ENCODE measurements at regions not wholly inside any gene's neighbourhood (a gene's known extent, or its start where the extent isn't known, plus 50 kb on each side); places are given as distances from the start of the nearest gene placed in this dataset.

GRCh38 chr5:67623078-67623477, 426.5 kb upstream of the CD180 start:
- H3K79me2 ChIP-seq (ENCODE audit: control insufficient read depth, low read length) = no peaks in the 10 kb centered on the region
- H3K27me3 ChIP-seq (ENCODE audit: control insufficient read depth, low read length) = no peaks in the 10 kb centered on the region
- H3K9me3 ChIP-seq (ENCODE audit: control insufficient read depth, insufficient read depth, low read length) = no peaks in the 10 kb centered on the region
- H3K4me2 ChIP-seq (ENCODE audit: low read length) = no peak overlapping the region
- no peaks in the 10 kb centered on the region for H3F3A ChIP-seq (ENCODE audit: control insufficient read depth, insufficient read depth)
- TF ChIP-seq EZH2phosphoT487 (IDR thresholded peaks at IDR 0.05; ENCODE audit: borderline replicate concordance, low read length) (no peak), CTCF (IDR thresholded peaks at IDR 0.05; ENCODE audit: low read depth, low read length, poor library complexity, severe bottlenecking) (no peak)
- no peaks in the 10 kb centered on the region for H3K4me1 ChIP-seq (ENCODE audit: control insufficient read depth, low read length)
- H3K9me2 ChIP-seq (replicated peaks; ENCODE audit: control insufficient read depth, low read length) = no peaks in the 10 kb centered on the region
- no peaks in the 10 kb centered on the region for H3K36me3 ChIP-seq (ENCODE audit: control insufficient read depth, low read length)
- H3K27ac ChIP-seq (ENCODE audit: low read depth, low read length) = no peak overlapping the region
- no peaks in the 10 kb centered on the region for H4K20me1 ChIP-seq (ENCODE audit: control insufficient read depth, insufficient read depth, low read depth, low read length)
- H3K4me3 ChIP-seq (ENCODE audit: low read length) = no peak overlapping the region

- no peaks in the 10 kb centered on the region for H3K9me2 ChIP-seq (replicated peaks; ENCODE audit: control insufficient read depth, low read length)
- H3K4me3 ChIP-seq (ENCODE audit: low read length) = no peak overlapping the region
Observed at GRCh38 chr5:67620424-67621397, 424.1 kb upstream of the CD180 start.

GRCh38 chr5:67619636-67620035, 423.0 kb upstream of the CD180 start:
- Histone ChIP-seq H3K4me2 (ENCODE audit: low read length) (no peak overlapping the region), H3K79me2 (ENCODE audit: control insufficient read depth, low read length) (no peaks in the 10 kb centered on the region), H3K4me3 (ENCODE audit: low read length) (no peak overlapping the region), H3K9me2 (replicated peaks; ENCODE audit: control insufficient read depth, low read length) (no peaks in the 10 kb centered on the region), H3K27ac (ENCODE audit: low read depth, low read length) (no peak overlapping the region), H3K27me3 (ENCODE audit: control insufficient read depth, low read length) (no peaks in the 10 kb centered on the region), H3K36me3 (ENCODE audit: control insufficient read depth, low read length) (no peaks in the 10 kb centered on the region), H3K9me3 (ENCODE audit: control insufficient read depth, insufficient read depth, low read length) (no peaks in the 10 kb centered on the region), H3K4me1 (ENCODE audit: control insufficient read depth, low read length) (no peaks in the 10 kb centered on the region), H4K20me1 (ENCODE audit: control insufficient read depth, insufficient read depth, low read depth, low read length) (no peaks in the 10 kb centered on the region), H3F3A (ENCODE audit: control insufficient read depth, insufficient read depth) (no peaks in the 10 kb centered on the region)
- TF ChIP-seq EZH2phosphoT487 (IDR thresholded peaks at IDR 0.05; ENCODE audit: borderline replicate concordance, low read length) (no peak), CTCF (IDR thresholded peaks at IDR 0.05; ENCODE audit: low read depth, low read length, poor library complexity, severe bottlenecking) (no peak)

More at GRCh38 chr5:67620424-67621397, 424.1 kb upstream of the CD180 start:
- no peak for TF ChIP-seq CTCF (IDR thresholded peaks at IDR 0.05; ENCODE audit: low read depth, low read length, poor library complexity, severe bottlenecking)
- TF ChIP-seq EZH2phosphoT487 (IDR thresholded peaks at IDR 0.05; ENCODE audit: borderline replicate concordance, low read length) = no peak
- Histone ChIP-seq H3K4me1 (ENCODE audit: control insufficient read depth, low read length) (no peaks in the 10 kb centered on the region), H3K4me2 (ENCODE audit: low read length) (no peak overlapping the region), H3K36me3 (ENCODE audit: control insufficient read depth, low read length) (no peaks in the 10 kb centered on the region), H3F3A (ENCODE audit: control insufficient read depth, insufficient read depth) (no peaks in the 10 kb centered on the region), H4K20me1 (ENCODE audit: control insufficient read depth, insufficient read depth, low read depth, low read length) (no peaks in the 10 kb centered on the region), H3K27ac (ENCODE audit: low read depth, low read length) (no peak overlapping the region), H3K27me3 (ENCODE audit: control insufficient read depth, low read length) (no peaks in the 10 kb centered on the region), H3K79me2 (ENCODE audit: control insufficient read depth, low read length) (no peaks in the 10 kb centered on the region), H3K9me3 (ENCODE audit: control insufficient read depth, insufficient read depth, low read length) (no peaks in the 10 kb centered on the region)

Data from DOHH2 (cell line).